GM12878 (cell line): ENCODE measurements at regions not wholly inside any gene's neighbourhood (a gene's known extent, or its start where the extent isn't known, plus 50 kb on each side); places are given as distances from the start of the nearest gene placed in this dataset.

Source experiments
- CTCF ChIP-seq, 3 experiments: IDR thresholded peaks in 2 of 3; conservative IDR thresholded peaks in 1 of 3; 2 replicates each; pipeline ENCODE4 v1.5.1; 2011; ENCODE audit warnings: low read depth in 3 of 3, low read length in 3 of 3, mild to moderate bottlenecking in 3 of 3, control low read depth in 2 of 3, moderate library complexity in 2 of 3, inconsistent platforms in 1 of 3, mixed read lengths in 1 of 3; ENCODE audit not compliant: control insufficient read depth in 2 of 3, insufficient read depth in 1 of 3; ENCODE audit errors: extremely low read depth in 1 of 3
- EZH2 ChIP-seq: IDR thresholded peaks from 2 replicates; pipeline ENCODE4 v1.6.1; 2012; ENCODE audit warnings: low read depth, mild to moderate bottlenecking, control low read depth, inconsistent platforms, low read length, borderline replicate concordance; ENCODE audit not compliant: control insufficient read depth
- FOS ChIP-seq: IDR thresholded peaks from 3 replicates; pipeline ENCODE4 v1.6.1; 2011; ENCODE audit warnings: borderline replicate concordance; ENCODE audit not compliant: insufficient read length; ENCODE audit errors: extremely low read depth
- RAD21 ChIP-seq: IDR thresholded peaks from 2 replicates; pipeline ENCODE4 v1.6.1; 2011; ENCODE audit warnings: mild to moderate bottlenecking, low read depth, low read length, moderate library complexity; ENCODE audit not compliant: insufficient read depth

- TF ChIP-seq RAD21 (no peak), EZH2 (no peak), FOS (no peak), CTCF (IDR thresholded peaks at IDR 0.05 in 2 of 3, conservative IDR thresholded peaks at IDR 0.05 in 1 of 3; ENCODE audit: control insufficient read depth in 2 of 3, extremely low read depth in 1 of 3, insufficient read depth in 1 of 3, low read depth in 3 of 3, low read length in 3 of 3) (no peak)
Observed at GRCh38 chr9:82588301-82589180, 474.4 kb downstream of the RASEF start.
